GM12891 (cell line): ENCODE measurements at regions not wholly inside any gene's neighbourhood (a gene's known extent, or its start where the extent isn't known, plus 50 kb on each side); places are given as distances from the start of the nearest gene placed in this dataset.

Source experiments
- PAX5 ChIP-seq: IDR thresholded peaks from 2 replicates; pipeline ENCODE4 v1.6.1; 2011; ENCODE audit warnings: low read length, moderate library complexity, mild to moderate bottlenecking; ENCODE audit not compliant: insufficient read depth, severe bottlenecking
- POLR2A ChIP-seq: IDR thresholded peaks from 2 replicates; pipeline ENCODE4 v1.6.1; 2011; ENCODE audit warnings: low read depth, low read length, control low read depth
- POLR2AphosphoS5 ChIP-seq: IDR thresholded peaks from 2 replicates; pipeline ENCODE4 v1.6.1; 2011; ENCODE audit warnings: low read depth, low read length, control low read depth

- no peak for TF ChIP-seq POLR2A
- TF ChIP-seq POLR2AphosphoS5, result no peak
- TF ChIP-seq PAX5, result no peak
These were observed 275.9 kb upstream of the CCNG1 start for GRCh38 chr5:163161512-163161911.
